Neural crest cell (in vitro differentiated cells): ENCODE measurements at regions not wholly inside any gene's neighbourhood (a gene's known extent, or its start where the extent isn't known, plus 50 kb on each side); places are given as distances from the start of the nearest gene placed in this dataset.

Source experiments
- DNase-seq: peaks from one replicate; pipeline ENCODE4 v3.0.0; 2021; ENCODE audit warnings: low read depth, mixed read lengths, low spot score
- H3K27ac Mint-ChIP-seq: one replicate; pipeline ENCODE4 v1.8.0; 2021; ENCODE audit warnings: mild to moderate bottlenecking, mixed read lengths; ENCODE audit not compliant: unreplicated experiment
- H3K27me3 Mint-ChIP-seq: 2 replicates; pipeline ENCODE4 v1.8.0; 2021; ENCODE audit warnings: low read depth, mild to moderate bottlenecking, mixed read lengths
- H3K36me3 Mint-ChIP-seq: 2 replicates; pipeline ENCODE4 v1.8.0; 2021; ENCODE audit warnings: low read depth, mild to moderate bottlenecking, mixed read lengths
- H3K4me1 Mint-ChIP-seq: 2 replicates; pipeline ENCODE4 v1.8.0; 2021; ENCODE audit warnings: mixed read lengths
- H3K4me3 Mint-ChIP-seq: one replicate; pipeline ENCODE4 v1.8.0; 2021; ENCODE audit warnings: mild to moderate bottlenecking, mixed read lengths
- H3K9me3 Mint-ChIP-seq: 2 replicates; pipeline ENCODE4 v1.8.0; 2021; ENCODE audit warnings: mixed read lengths
- TF ChIP-seq, protein P1 (sequence below): fragments of 200-600 bp; sonication (generic); conservative IDR thresholded peaks from 2 replicates; pipeline ENCODE4 v1.5.0; 2021; ENCODE audit warnings: antibody characterized with exemption, mild to moderate bottlenecking

DNA sequence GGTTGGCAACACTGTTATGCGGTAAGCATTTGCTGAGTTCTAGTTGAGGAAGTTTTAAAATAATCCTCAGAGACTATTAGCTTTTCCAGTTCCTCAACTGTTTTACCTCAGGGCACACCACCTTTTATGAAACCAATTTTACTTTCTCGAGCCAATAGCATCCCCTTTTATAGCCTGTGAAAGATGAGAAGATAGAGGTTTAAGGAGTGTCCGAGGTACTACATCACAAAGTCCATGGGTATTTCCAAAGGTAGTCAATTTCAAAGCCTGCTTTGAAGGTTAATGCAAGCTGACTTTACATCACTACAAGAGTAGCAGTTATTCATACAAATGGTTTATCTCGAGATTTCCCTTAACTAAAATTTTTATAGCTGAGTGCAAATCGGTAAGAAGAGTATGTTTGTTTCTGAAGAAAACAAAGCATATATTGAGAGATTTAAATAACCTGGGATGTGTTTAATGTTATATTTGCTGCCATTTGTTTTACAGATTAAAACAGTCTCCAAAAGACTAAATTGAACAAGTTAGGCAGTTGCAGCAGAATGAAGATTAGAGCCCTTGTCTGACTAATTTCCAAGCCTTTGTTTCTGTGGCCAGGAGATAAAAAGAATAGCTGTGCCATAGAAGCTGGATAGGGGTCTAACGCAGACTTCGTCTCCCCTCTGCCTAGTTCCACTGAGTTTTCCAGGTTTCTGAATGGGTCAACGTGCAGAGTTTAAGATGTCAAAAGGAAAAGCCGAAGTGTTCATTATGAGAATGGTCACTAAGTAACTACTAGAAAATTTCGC lies 74.7 kb upstream of the TRPC4 start:
- Mint-ChIP-seq H3K27me3 (no peaks in the 10 kb centered on the region), H3K4me3 (no peak overlapping the region), H3K4me1 (peaks cover 6% of the 10 kb centered on the region), H3K9me3 (no peaks in the 10 kb centered on the region), H3K27ac (no peak overlapping the region), H3K36me3 (no peaks in the 10 kb centered on the region)
- TF ChIP-seq, protein P1, sequence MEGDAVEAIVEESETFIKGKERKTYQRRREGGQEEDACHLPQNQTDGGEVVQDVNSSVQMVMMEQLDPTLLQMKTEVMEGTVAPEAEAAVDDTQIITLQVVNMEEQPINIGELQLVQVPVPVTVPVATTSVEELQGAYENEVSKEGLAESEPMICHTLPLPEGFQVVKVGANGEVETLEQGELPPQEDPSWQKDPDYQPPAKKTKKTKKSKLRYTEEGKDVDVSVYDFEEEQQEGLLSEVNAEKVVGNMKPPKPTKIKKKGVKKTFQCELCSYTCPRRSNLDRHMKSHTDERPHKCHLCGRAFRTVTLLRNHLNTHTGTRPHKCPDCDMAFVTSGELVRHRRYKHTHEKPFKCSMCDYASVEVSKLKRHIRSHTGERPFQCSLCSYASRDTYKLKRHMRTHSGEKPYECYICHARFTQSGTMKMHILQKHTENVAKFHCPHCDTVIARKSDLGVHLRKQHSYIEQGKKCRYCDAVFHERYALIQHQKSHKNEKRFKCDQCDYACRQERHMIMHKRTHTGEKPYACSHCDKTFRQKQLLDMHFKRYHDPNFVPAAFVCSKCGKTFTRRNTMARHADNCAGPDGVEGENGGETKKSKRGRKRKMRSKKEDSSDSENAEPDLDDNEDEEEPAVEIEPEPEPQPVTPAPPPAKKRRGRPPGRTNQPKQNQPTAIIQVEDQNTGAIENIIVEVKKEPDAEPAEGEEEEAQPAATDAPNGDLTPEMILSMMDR = no peak
- no peak for DNase-seq

DNA sequence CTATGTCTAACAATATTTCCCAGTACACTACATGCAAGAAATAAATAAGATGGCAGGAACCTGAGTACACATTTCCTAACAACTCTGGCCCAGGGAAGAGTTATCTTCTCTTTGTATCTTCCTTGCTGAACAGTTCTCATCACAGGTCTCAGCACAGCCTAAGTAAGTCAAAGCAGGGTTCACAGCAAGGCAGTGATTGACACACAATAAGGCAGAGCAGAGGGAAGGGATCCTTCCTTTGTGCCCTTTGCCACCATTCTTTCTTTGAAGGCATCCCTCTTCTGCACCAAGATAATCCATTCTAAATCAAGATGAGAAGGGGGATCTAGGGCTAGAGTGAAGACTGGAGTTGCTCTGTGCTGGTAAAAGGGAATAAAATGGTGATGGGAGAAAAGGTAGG lies 73.4 kb upstream of the TRPC4 start:
- Mint-ChIP-seq H3K4me1 (peaks cover 6% of the 10 kb centered on the region), H3K36me3 (no peaks in the 10 kb centered on the region), H3K4me3 (no peak overlapping the region), H3K9me3 (no peaks in the 10 kb centered on the region), H3K27me3 (no peaks in the 10 kb centered on the region), H3K27ac (peak overlapping the region; percentile 5)
- TF ChIP-seq, protein P1 = no peak
- no peak for DNase-seq

DNA sequence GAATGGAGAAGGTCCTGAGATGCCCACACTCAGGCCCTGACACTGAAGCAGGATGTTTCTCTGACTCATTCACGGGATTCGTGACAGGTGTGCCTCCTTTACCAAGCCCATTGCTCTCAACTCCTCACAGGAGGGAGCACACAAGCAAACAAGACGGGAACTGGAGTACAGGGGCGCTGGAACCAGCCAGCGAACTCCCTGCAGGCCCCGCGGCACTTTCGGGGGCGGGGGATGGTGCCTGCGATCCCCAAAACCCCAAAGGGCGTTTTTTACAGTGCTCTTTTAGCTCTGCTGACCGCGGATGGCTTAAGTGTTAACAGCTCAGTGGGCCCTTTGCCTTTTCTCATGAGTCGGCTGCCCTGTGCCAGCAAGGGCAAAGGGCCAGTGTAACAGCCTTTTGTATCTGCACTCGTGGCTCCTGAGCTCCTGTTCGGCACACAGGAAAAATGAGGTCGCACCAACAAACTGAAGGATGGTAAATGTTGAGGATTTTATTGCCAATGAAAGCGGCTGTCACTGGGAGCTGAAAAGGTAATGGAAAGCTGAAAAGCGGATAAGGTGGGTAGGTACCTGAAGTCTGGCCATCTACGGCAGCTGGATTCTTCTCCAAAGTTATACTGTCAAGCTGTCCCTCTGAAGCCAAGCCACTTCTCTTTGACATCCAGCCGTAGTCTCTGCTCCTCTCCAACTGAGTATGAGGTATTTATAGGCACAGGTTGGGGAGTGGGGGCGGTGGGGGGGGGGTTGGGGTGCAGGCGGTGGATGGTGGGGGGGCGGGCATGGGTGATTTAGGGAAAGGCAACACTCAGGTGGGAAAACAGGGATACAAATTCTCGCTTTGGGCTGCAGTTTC lies 65.0 kb upstream of the TRPC4 start:
- no peaks in the 10 kb centered on the region for H3K4me1 Mint-ChIP-seq
- DNase-seq = no peak
- no peaks in the 10 kb centered on the region for H3K27me3 Mint-ChIP-seq
- H3K9me3 Mint-ChIP-seq = no peaks in the 10 kb centered on the region
- TF ChIP-seq, protein P1 = no peak
- H3K27ac Mint-ChIP-seq = no peak overlapping the region
- H3K4me3 Mint-ChIP-seq = no peak overlapping the region
- H3K36me3 Mint-ChIP-seq = no peaks in the 10 kb centered on the region

DNA sequence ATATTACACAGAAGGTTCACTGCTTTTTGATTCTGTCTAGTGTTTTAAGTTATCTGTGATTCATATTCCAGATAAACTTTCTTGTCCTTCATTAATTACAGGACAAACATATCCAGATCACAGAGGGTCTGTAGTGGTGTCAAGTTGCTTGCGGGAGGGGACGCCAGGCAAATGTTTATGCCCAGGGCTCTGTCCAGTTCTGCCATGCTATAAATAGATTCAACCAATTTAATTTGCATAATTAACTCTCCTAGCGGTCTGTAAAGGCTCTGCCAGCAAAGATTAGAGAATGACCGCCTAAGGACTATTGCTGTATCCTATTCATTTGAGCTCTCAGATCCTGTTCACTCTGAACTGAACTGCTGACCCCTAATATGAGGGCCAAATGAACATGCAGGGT lies 59.7 kb upstream of the TRPC4 start:
- H3K27ac Mint-ChIP-seq = no peak overlapping the region
- TF ChIP-seq, protein P1 = no peak
- no peak overlapping the region for H3K4me3 Mint-ChIP-seq
- H3K36me3 Mint-ChIP-seq = no peaks in the 10 kb centered on the region
- H3K27me3 Mint-ChIP-seq = no peaks in the 10 kb centered on the region
- H3K9me3 Mint-ChIP-seq = no peaks in the 10 kb centered on the region
- DNase-seq = no peak
- no peaks in the 10 kb centered on the region for H3K4me1 Mint-ChIP-seq

DNA sequence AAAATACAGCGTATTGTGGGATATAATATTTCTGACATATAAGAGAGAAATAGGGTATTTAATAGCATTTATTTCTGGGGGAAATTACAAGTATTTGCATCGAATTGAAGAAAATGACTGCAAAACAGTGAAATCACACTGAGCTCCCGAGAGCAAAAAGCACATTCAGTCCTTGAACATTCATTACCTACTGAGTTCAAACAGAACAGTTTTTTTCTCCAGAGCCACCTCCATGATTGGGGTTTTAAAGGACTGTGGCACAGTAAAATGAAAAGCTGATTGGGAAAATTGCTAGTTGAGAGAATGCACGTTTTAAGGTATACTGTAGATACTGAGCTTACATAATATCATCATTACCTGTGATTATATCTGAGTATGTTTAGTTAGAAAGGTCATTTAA lies 58.0 kb upstream of the TRPC4 start:
- Mint-ChIP-seq H3K9me3 (no peaks in the 10 kb centered on the region), H3K36me3 (no peaks in the 10 kb centered on the region), H3K4me3 (no peak overlapping the region), H3K4me1 (no peaks in the 10 kb centered on the region), H3K27ac (no peak overlapping the region), H3K27me3 (no peaks in the 10 kb centered on the region)
- DNase-seq = no peak
- TF ChIP-seq, protein P1 = no peak
